ENCODE measurements at regions not wholly inside any gene's neighbourhood (a gene's known extent, or its start where the extent isn't known, plus 50 kb on each side); places are given as distances from the start of the nearest gene placed in this dataset.
"Not testable (repeated sequence)": the region's sequence is repeated elsewhere in the genome, so short reads cannot be mapped to it uniquely, and the experiment has no call there.

- DNase-seq, result no peak
These were observed 50.9 kb upstream of the PDE1A start for GRCh38 chr2:182477774-182478173.

DNA sequence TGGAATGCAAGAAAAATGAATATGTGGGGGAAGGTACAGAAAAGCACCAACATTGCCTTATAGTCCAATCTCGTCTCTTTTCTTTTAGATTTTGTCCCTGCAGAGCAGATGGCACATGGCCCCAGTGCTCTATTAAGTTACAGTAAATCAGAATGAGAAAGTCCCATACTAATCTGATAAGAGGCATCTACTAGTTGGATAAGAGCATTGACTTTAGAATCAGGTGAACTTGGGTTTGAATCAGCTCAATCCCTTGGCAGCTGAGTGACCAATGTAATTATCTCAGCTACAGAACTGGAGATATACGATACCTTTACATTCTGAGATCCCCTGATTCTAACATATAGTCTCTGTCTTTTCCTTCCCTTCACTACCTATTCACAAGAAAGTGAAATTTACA, 54.8 kb upstream of the PDE1A start:
- DNase-seq, result no peak

- no peak for DNase-seq
These were observed 55.7 kb upstream of the PDE1A start for GRCh38 chr2:182482511-182482910.

DNA sequence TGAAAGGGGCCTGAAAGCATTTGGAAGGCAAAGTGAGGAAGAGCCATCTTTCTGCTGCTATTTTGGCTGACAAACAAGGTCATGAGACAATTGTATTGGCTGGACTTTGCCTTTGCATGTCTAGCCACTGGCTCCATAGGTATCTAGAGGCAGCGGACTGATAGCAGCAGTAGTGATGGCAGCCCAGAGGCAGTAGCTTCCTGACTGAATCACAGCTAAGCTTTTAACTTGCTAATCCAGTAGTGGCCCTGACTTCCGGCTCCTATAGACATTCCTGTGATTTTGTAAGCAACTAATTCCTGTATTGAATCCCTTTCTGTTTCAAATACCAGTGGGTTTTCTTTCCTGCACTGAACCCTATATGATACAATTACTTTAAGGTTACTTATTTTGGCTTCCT, 69.8 kb upstream of the PDE1A start:
- DNase-seq, result no peak

- no peak for DNase-seq
These were observed 73.1 kb upstream of the PDE1A start for GRCh38 chr2:182499706-182500470.

DNA sequence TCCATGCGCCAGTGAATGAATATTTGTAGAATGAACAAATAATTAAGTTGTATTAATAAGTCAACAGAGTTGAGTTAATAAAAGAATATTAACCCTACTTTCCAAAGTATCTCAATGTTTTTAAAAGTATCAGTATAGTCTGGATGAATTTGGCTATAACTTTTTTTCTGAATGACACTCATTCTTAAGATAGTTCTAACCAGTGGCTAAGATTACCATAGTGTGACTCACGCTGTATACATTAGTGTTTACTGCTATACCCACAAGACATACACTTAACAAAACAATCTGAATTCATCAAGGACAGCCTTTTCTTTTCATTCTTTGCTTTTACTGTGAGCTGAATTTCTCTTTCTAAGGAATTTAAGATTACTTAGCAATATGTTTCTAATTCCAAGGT, 77.0 kb upstream of the PDE1A start:
- no peak for DNase-seq

GRCh38 chr2:182504903-182505302, 78.1 kb upstream of the PDE1A start:
- DNase-seq, result no peak

DNA sequence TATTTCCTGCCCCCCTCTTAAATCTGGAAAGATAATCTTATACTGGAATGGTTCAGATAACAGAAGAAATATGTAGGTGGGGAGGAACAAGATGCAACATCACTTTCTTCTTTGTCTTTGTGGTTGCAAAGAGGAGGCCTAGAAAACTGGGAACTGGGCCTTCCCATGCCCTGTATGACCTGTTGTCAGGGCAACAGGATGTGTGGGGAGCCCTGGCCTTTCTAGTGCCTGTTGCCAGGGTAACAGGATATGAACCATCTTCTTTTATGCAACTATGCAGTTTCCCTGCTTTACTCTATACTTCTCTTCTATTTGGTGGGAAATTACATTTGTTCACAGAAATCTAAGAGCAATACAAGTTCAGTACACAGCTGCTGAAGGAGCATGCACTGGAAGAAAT, 79.8 kb upstream of the PDE1A start:
- no peak for DNase-seq

DNA sequence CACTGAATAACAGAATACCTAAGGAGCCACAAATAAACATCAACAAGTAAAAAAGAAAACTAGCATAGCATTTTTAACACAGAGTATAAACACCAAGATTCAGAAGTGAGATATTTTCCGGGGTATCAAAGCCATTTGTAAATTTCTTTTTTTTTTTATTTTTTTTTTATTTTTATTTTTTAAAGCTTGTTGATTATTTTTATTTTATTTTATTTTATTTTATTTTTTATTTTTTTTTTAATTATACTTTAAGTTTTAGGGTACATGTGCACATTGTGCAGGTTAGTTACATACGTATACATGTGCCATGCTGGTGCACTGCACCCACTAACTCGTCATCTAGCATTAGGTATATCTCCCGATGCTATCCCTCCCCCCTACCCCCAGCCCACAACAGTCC, 81.7 kb upstream of the PDE1A start:
- DNase-seq, result not testable (repeated sequence)

DNA sequence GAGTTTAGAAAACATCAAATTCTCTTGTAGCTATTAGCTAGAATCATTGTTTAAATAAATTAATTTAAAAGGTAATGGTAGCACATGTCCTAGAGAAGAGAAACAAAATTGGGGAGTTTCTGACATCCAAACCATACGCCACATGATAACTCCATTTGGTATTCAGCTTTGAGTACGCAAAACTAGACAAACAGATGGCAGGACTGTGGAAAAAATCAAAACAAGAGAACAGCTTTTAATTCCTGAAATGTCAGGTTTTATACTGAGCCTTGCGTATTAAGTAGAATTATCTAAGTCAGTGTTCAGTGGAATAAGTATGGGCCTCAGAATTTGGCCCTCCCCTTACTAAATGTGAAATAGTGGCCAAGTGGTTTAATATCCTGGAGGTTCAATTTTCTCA, 82.4 kb upstream of the PDE1A start:
- no peak for DNase-seq

GRCh38 chr2:182521453-182522404, 94.9 kb upstream of the PDE1A start:
- no peak for DNase-seq

GRCh38 chr2:182522405-182522896, 95.6 kb upstream of the PDE1A start:
- DNase-seq, result no peak

GRCh38 chr2:182522972-182523473, 96.2 kb upstream of the PDE1A start:
- DNase-seq, result no peak

DNA sequence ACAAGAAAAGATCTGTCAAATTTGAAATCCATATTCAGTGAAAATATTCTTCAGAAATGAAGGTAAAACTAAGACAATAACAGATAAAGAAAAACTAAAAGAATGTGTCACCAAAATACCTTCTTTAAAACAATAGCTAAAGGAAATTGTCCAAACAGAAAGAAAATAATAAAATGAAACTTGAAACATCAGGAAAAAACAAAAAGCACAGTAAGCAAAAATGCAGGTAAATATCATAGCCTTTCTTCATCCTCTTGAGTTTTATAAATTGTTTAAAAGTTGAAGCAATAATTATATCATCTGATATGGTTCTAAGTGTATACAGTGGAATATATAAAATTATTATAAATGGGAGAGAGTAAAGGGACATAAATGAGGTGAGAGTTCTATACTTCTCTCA, 103.8 kb upstream of the PDE1A start:
- no peak for DNase-seq

DNA sequence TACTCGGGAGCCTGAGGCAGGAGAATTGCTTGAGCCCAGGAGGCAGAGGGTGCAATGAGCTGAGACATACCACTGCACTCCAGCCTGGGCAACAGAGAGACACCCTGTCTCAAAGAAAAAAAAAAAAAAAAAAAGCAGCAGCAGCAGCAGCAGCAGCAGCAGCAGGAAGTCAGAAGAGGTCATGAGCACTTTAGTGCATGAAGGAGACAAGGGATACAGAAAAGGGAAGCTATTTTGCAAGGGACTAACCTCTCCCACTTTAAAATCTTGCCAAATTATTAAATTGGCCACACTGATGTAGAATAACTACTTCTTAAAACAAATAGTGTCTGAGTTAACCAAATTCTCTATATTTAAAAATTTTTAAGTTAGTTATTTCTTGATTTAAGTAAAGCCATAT, 113.4 kb upstream of the PDE1A start:
- no peak for DNase-seq

- DNase-seq, result no peak
These were observed 114.4 kb upstream of the PDE1A start for GRCh38 chr2:182541268-182541667.

GRCh38 chr2:182542501-182543258, 115.8 kb upstream of the PDE1A start:
- DNase-seq, result no peak

DNA sequence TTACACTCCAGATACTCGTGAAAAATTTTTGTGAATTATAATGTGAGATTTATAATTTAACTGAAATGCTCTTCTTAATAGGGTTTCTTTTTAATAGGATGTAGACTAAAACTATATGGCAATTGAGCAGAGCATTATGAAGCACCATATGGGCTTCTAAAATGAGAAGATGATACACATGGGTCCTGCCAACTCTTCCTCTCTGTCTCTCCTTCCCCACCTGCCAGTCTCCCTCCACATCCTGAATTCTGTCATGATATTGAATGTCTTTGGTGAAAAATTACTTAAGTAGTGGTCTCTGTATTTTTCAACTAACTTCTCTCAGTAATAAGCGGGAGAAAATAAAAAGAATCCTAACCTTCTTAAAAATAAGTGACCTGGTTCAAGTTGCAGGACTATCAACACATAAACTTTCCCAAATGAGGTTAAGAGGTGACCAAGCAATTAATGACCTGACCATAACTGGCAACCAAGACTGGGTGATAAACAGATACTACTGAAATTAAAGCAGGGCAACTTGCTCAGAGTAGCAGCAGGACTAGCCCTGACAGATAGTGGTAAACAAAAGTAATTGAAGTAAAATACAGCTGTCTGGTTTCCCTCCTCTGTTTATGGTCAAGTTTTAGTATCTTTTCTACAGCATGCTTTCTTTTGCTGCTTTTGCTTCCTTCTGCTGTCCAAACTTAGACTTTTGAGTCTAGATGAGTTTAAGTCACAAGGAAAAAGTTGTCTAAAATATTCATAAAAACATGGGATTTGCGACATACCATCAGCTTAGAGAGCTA, 117.1 kb upstream of the PDE1A start:
- DNase-seq, result no peak

GRCh38 chr2:182545420-182546167, 118.8 kb upstream of the PDE1A start:
- DNase-seq, result no peak

DNA sequence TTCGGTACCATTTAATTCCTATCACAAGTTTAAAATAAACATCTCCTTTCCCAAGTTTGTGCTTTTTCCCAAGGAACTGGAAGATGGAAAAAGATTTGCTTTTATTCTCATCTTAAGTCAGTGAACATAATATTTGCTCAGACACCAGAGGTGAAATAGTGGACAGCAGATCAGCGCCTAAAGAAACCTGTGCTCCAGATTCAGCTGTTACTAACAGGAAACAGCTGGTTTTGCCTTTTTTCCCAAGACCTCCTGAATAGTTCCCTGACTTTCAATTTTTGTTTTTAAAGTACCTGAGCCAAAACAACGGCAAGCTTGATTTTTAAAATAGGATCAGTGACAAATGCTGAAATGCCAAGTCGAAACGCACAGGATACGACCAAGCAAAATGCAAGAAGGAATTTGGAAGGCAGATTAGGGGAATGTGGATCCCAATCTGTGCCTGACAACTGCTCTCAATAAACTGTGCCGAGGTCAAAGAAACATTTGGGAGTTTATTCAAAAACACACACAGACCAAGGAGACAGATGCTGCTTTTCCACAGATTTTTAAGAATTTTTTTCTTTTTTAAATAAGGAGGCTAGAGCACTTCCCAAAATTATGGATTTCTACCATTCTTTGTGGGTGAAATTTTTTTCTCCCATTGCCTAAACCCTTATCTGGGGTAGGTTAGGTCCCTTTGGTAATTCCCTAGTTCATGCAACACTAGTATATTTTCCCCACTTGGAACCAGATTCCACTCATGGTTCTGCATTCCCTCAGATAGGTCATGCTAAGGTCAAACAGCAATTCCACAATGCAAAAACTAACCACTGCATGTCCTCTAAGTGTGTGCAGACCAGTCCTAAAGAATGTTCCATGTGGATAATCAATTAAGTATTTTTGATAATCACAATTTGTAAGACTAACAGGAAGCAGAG, 121.5 kb upstream of the PDE1A start:
- DNase-seq, result no peak

All from right hindlimb (tissue), 1 donor.